ENCODE measurements at regions not wholly inside any gene's neighbourhood (a gene's known extent, or its start where the extent isn't known, plus 50 kb on each side); places are given as distances from the start of the nearest gene placed in this dataset.
"Not testable (repeated sequence)": the region's sequence is repeated elsewhere in the genome, so short reads cannot be mapped to it uniquely, and the experiment has no call there.

DNA sequence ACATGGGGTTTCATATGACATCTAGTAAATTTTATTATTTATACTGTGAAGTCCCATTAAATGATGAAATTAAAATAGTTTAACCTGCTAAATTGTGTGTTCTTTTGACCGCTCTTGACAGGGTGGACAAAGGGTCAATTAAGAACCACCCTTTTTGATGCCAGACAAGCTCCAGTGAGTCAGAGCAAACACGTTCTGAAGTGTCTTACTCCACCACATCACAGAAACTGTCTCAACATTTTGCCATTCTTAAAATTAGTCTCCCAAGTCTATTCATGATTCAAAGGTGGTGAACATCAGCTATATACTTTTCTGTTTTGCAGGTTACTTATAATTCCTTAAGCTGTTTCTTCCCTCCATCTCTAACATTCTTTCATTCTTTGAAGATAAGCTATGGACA is 142.1 kb downstream of the SPATA31A6 start:
- TF ChIP-seq, protein P1, sequence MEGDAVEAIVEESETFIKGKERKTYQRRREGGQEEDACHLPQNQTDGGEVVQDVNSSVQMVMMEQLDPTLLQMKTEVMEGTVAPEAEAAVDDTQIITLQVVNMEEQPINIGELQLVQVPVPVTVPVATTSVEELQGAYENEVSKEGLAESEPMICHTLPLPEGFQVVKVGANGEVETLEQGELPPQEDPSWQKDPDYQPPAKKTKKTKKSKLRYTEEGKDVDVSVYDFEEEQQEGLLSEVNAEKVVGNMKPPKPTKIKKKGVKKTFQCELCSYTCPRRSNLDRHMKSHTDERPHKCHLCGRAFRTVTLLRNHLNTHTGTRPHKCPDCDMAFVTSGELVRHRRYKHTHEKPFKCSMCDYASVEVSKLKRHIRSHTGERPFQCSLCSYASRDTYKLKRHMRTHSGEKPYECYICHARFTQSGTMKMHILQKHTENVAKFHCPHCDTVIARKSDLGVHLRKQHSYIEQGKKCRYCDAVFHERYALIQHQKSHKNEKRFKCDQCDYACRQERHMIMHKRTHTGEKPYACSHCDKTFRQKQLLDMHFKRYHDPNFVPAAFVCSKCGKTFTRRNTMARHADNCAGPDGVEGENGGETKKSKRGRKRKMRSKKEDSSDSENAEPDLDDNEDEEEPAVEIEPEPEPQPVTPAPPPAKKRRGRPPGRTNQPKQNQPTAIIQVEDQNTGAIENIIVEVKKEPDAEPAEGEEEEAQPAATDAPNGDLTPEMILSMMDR (IDR thresholded peaks at IDR 0.05; ENCODE audit: insufficient read depth, low read length, poor library complexity, severe bottlenecking), result not testable (repeated sequence)
- not testable (repeated sequence) for TF ChIP-seq EZH2phosphoT487 (conservative IDR thresholded peaks at IDR 0.05; ENCODE audit: low read length)
